Esophagus muscularis mucosa (tissue), 4 donors: ENCODE measurements at regions not wholly inside any gene's neighbourhood (a gene's known extent, or its start where the extent isn't known, plus 50 kb on each side); places are given as distances from the start of the nearest gene placed in this dataset.

Experiments used
- CTCF ChIP-seq, 3 experiments: fragments of 200-600 bp in 2 of 3; fragments of 450-650 bp in 1 of 3; sonication (generic) in 2 of 3; IDR thresholded peaks; one replicate each; pipeline ENCODE4 v1.5.1; 2017 to 2019; ENCODE audit warnings: antibody characterized with exemption in 3 of 3, mild to moderate bottlenecking in 2 of 3, moderate library complexity in 1 of 3
- EP300 ChIP-seq: sonication (generic); formaldehyde crosslinking; IDR thresholded peaks from one replicate; pipeline ENCODE4 v1.6.1; 2017; ENCODE audit warnings: antibody characterized with exemption
- POLR2A ChIP-seq: fragments of 450-650 bp; IDR thresholded peaks from one replicate; pipeline ENCODE4 v1.6.1; 2017; ENCODE audit warnings: antibody characterized with exemption, moderate library complexity, mild to moderate bottlenecking, low read depth
- POLR2AphosphoS5 ChIP-seq, 2 donors: sonication (generic); formaldehyde crosslinking; IDR thresholded peaks; one replicate each; pipeline ENCODE4 v1.6.1; 2017; ENCODE audit warnings: antibody characterized with exemption in 2 of 2

GRCh38 chr7:65264258-65264657 is 109.4 kb upstream of the ZNF92 start:
- TF ChIP-seq POLR2A: no peak
- TF ChIP-seq CTCF (IDR thresholded peaks at IDR 0.05): no peak
- no peak for TF ChIP-seq POLR2AphosphoS5 (IDR thresholded peaks at IDR 0.05)
- TF ChIP-seq EP300: no peak
